ENCODE measurements at regions not wholly inside any gene's neighbourhood (a gene's known extent, or its start where the extent isn't known, plus 50 kb on each side); places are given as distances from the start of the nearest gene placed in this dataset.

- no peak overlapping the region for H3K4me3 ChIP-seq (ENCODE audit: low read depth, low read length)
- DNase-seq (ENCODE audit: low read depth, low spot score): no peak
- no peak for TF ChIP-seq CTCF (IDR thresholded peaks at IDR 0.05; ENCODE audit: insufficient read depth, low read length, missing control alignments)
- ChIA-PET POLR2A (no interaction called here), CTCF (no interaction called here)
Measured at GRCh38 chr4:34732176-34732950, 1512.0 kb downstream of the ARAP2 start.

- POLR2A ChIA-PET: no interaction called here
- no peak overlapping the region for H3K4me3 ChIP-seq (ENCODE audit: low read depth, low read length)
- DNase-seq (ENCODE audit: low read depth, low spot score): no peak
- TF ChIP-seq CTCF (IDR thresholded peaks at IDR 0.05; ENCODE audit: insufficient read depth, low read length, missing control alignments): no peak
- CTCF ChIA-PET: no interaction called here
Measured at GRCh38 chr4:34733185-34733941, 1511.0 kb downstream of the ARAP2 start.

GRCh38 chr4:34766935-34767334 is 1477.4 kb downstream of the ARAP2 start:
- CTCF ChIA-PET: no interaction called here
- TF ChIP-seq CTCF (IDR thresholded peaks at IDR 0.05; ENCODE audit: insufficient read depth, low read length, missing control alignments): no peak
- DNase-seq (ENCODE audit: low read depth, low spot score): no peak
- POLR2A ChIA-PET: no interaction called here
- no peak overlapping the region for H3K4me3 ChIP-seq (ENCODE audit: low read depth, low read length)

GRCh38 chr4:34767407-34767806 is 1476.9 kb downstream of the ARAP2 start:
- no peak for DNase-seq (ENCODE audit: low read depth, low spot score)
- CTCF ChIA-PET: no interaction called here
- no peak for TF ChIP-seq CTCF (IDR thresholded peaks at IDR 0.05; ENCODE audit: insufficient read depth, low read length, missing control alignments)
- H3K4me3 ChIP-seq (ENCODE audit: low read depth, low read length): no peak overlapping the region
- POLR2A ChIA-PET: no interaction called here

- ChIA-PET CTCF (no interaction called here), POLR2A (no interaction called here)
- TF ChIP-seq CTCF (IDR thresholded peaks at IDR 0.05; ENCODE audit: insufficient read depth, low read length, missing control alignments): no peak
- H3K4me3 ChIP-seq (ENCODE audit: low read depth, low read length): no peak overlapping the region
- no peak for DNase-seq (ENCODE audit: low read depth, low spot score)
Measured at GRCh38 chr4:34771632-34772031, 1472.7 kb downstream of the ARAP2 start.

GRCh38 chr4:34790131-34790530 is 1454.2 kb downstream of the ARAP2 start:
- ChIA-PET CTCF (no interaction called here), POLR2A (no interaction called here)
- no peak for DNase-seq (ENCODE audit: low read depth, low spot score)
- no peak overlapping the region for H3K4me3 ChIP-seq (ENCODE audit: low read depth, low read length)
- no peak for TF ChIP-seq CTCF (IDR thresholded peaks at IDR 0.05; ENCODE audit: insufficient read depth, low read length, missing control alignments)
